HG03520 (cell line): ENCODE measurements at regions not wholly inside any gene's neighbourhood (a gene's known extent, or its start where the extent isn't known, plus 50 kb on each side); places are given as distances from the start of the nearest gene placed in this dataset.
"Not testable (repeated sequence)": the region's sequence is repeated elsewhere in the genome, so short reads cannot be mapped to it uniquely, and the experiment has no call there.

Source experiments
- ATAC-seq: cut with Tn5 transposase; IDR thresholded peaks from one replicate; pipeline ENCODE4 v1.9.1; 2021; ENCODE audit warnings: mild to moderate bottlenecking, moderate library complexity; ENCODE audit not compliant: unreplicated experiment

- no peak for ATAC-seq
Observed at GRCh38 chr1:89436856-89437255, 73.0 kb downstream of the GBP6 start.

GRCh38 chr1:89438301-89438700 is 74.4 kb downstream of the GBP6 start:
- ATAC-seq: not testable (repeated sequence)

- ATAC-seq: no peak
Observed at GRCh38 chr1:89440911-89441310, 77.1 kb downstream of the GBP6 start.

GRCh38 chr1:89444791-89445190 is 79.8 kb upstream of the LRRC8B start:
- no peak for ATAC-seq

GRCh38 chr1:89451011-89451410 is 73.6 kb upstream of the LRRC8B start:
- ATAC-seq: no peak

- ATAC-seq: no peak
Observed at GRCh38 chr1:89453123-89453972, 71.3 kb upstream of the LRRC8B start.

- ATAC-seq: no peak
Observed at GRCh38 chr1:89454845-89455521, 69.6 kb upstream of the LRRC8B start.

- no peak for ATAC-seq
Observed at GRCh38 chr1:89457046-89457445, 67.6 kb upstream of the LRRC8B start.

GRCh38 chr1:89459081-89459480 is 65.5 kb upstream of the LRRC8B start:
- no peak for ATAC-seq

- no peak for ATAC-seq
Observed at GRCh38 chr1:89460325-89460724, 64.3 kb upstream of the LRRC8B start.

- no peak for ATAC-seq
Observed at GRCh38 chr1:89462250-89462649, 62.4 kb upstream of the LRRC8B start.

GRCh38 chr1:89464008-89464407 is 60.6 kb upstream of the LRRC8B start:
- ATAC-seq: no peak

GRCh38 chr1:89465201-89465600 is 59.4 kb upstream of the LRRC8B start:
- peak; percentile 71 for ATAC-seq

DNA sequence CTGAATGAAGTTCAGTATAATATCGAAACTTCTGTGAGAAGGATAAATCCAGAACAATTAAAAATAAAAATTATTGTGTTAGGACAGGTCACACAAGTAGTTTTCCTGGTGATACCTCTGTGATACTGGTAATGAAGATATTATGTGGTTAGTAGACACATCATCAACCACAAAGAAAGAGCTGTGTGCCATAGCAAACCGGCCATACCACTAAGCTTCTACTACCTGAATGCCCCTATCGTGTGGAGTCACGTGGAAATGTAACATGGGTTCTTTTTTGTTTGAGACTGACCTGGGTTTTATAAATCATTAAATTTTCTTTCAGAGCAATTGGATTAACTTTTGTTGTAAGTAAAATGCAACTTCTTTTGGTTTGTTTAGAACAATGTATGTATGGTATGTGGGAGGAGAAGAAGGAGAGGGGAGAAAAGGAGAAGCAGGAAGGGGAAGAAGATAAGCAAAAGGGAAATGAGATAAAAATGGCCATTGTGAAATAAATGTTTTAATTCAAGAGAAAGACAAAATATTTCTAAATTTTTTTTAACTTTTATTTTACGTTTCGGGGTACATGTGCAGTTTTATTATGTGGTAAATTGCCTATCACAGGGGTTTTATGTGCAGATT is 58.2 kb upstream of the LRRC8B start:
- no peak for ATAC-seq

GRCh38 chr1:89472253-89472652 is 52.4 kb upstream of the LRRC8B start:
- ATAC-seq: no peak

GRCh38 chr1:89472886-89473417 is 51.7 kb upstream of the LRRC8B start:
- no peak for ATAC-seq
